ENCODE measurements at regions not wholly inside any gene's neighbourhood (a gene's known extent, or its start where the extent isn't known, plus 50 kb on each side); places are given as distances from the start of the nearest gene placed in this dataset.

- Histone ChIP-seq H3K9ac (replicated peaks in 1 of 4; ENCODE audit: extremely low read depth in 1 of 4, low read depth in 3 of 4, low read length in 3 of 4) (no peak overlapping the region), H3K4me3 (ENCODE audit: extremely low read depth in 1 of 4, insufficient read depth in 2 of 4, low read depth in 3 of 4, low read length in 4 of 4) (no peak overlapping the region), H4K20me1 (replicated peaks in 1 of 2; ENCODE audit: control insufficient read depth in 1 of 2, insufficient read depth in 2 of 2, low read length in 2 of 2) (no peaks in the 10 kb centered on the region), H2BK12ac (ENCODE audit: low read depth, low read length) (no peak overlapping the region), H3K4ac (replicated peaks; ENCODE audit: insufficient read length, low read depth, low read length) (no peak overlapping the region), H3K79me2 (ENCODE audit: control insufficient read depth in 1 of 2, insufficient read depth in 2 of 2, low read length in 2 of 2) (no peaks in the 10 kb centered on the region), H3K23me2 (ENCODE audit: low read depth, low read length) (no peaks in the 10 kb centered on the region), H2AFZ (ENCODE audit: low read length) (no peak overlapping the region), H3K9me3 (ENCODE audit: insufficient read depth in 2 of 2, low read depth in 1 of 2, low read length in 1 of 2) (peaks cover 0 to 5% of the 10 kb centered on the region in 2 experiments; a peak in 1 of 4 replicates), H3K79me1 (ENCODE audit: low read depth, low read length) (no peaks in the 10 kb centered on the region), H3K14ac (ENCODE audit: insufficient read length) (no peak overlapping the region), H2BK5ac (ENCODE audit: low read depth, low read length) (no peak overlapping the region), H4K8ac (ENCODE audit: extremely low read depth, insufficient read depth, low read length) (no peak overlapping the region), H2BK15ac (ENCODE audit: low read length) (no peak overlapping the region), H3K4me2 (ENCODE audit: insufficient read depth in 1 of 2, low read depth in 2 of 2, low read length in 2 of 2) (no peak overlapping the region), H2BK120ac (replicated peaks; ENCODE audit: low read depth, low read length) (no peak overlapping the region), H3K27ac (ENCODE audit: low read depth, low read length) (no peak overlapping the region), H3K56ac (replicated peaks; ENCODE audit: insufficient read length, low read depth, low read length) (no peak overlapping the region), H3K27me3 (replicated peaks in 1 of 4; ENCODE audit: control insufficient read depth in 3 of 4, extremely low read depth in 1 of 4, insufficient read depth in 3 of 4, low read length in 3 of 4) (no peaks in the 10 kb centered on the region), H3K4me1 (replicated peaks in 1 of 4; ENCODE audit: control insufficient read depth in 3 of 4, insufficient read depth in 4 of 4, low read length in 3 of 4) (no peaks in the 10 kb centered on the region; a peak in 1 of 7 replicates), H3K23ac (ENCODE audit: insufficient read length) (no peak overlapping the region), H3K18ac (ENCODE audit: extremely low read depth, low read length) (no peak overlapping the region), H2AK5ac (ENCODE audit: low read depth, low read length) (no peak overlapping the region), H2BK20ac (ENCODE audit: low read length) (no peak overlapping the region), H4K5ac (ENCODE audit: insufficient read length, low read depth, low read length) (no peak overlapping the region), H3K36me3 (ENCODE audit: control insufficient read depth in 2 of 4, insufficient read depth in 4 of 4, low read length in 3 of 4) (no peaks in the 10 kb centered on the region), H4K91ac (replicated peaks; ENCODE audit: insufficient read length, low read length) (no peak overlapping the region)
- FAIRE-seq, result no peak
- WGBS, 2 experiments (ENCODE audit: extremely low coverage in 1 of 2, insufficient coverage in 1 of 2, insufficient read length in 1 of 2, insufficient replicate concordance in 2 of 2, low coverage in 1 of 2, low lambda C conversion rate in 2 of 2, missing lambda C conversion rate in 1 of 2), result 100% methylated on average over 2 of the region's 2 CpGs; no CpG with 5 or more reads in 1 of the 2 experiments
- POLR2A ChIA-PET (ENCODE audit: partially characterized antibody), result no interaction called here
- CTCF ChIA-PET (ENCODE audit: partially characterized antibody), result interaction anchor here (1.1 to 4.1 kb wide), 4 partner anchors 15 to 536 kb away, joined by 3 to 18 read pairs (median 4); no protein-coding TSS in a partner anchor
- no peak for TF ChIP-seq ATF3 (IDR thresholded peaks at IDR 0.05; ENCODE audit: insufficient read depth, low read depth, low read length)
- TF ChIP-seq NANOG (IDR thresholded peaks at IDR 0.05; ENCODE audit: insufficient read depth, low read depth, low read length, poor library complexity, severe bottlenecking), result no peak
- no peak for TF ChIP-seq CTBP2 (IDR thresholded peaks at IDR 0.05; ENCODE audit: borderline replicate concordance, insufficient read depth, insufficient read length, low read length)
- TF ChIP-seq ZNF274 (IDR thresholded peaks at IDR 0.05; ENCODE audit: borderline replicate concordance, extremely low read depth, low read length), result no peak
- DNase-seq (ENCODE audit: low read depth in 1 of 2, low spot score in 2 of 2), result no peak
Observed at GRCh38 chr4:38194047-38194602, 233.9 kb downstream of the PTTG2 start.
